VCaP (cell line): ENCODE measurements at regions not wholly inside any gene's neighbourhood (a gene's known extent, or its start where the extent isn't known, plus 50 kb on each side); places are given as distances from the start of the nearest gene placed in this dataset.

Experiments used
- H3K27ac ChIP-seq: fragments of 450-650 bp; 2 replicates; pipeline ENCODE4 v1.5.1; 2017
- CTCF ChIP-seq: fragments of 450-650 bp; conservative IDR thresholded peaks from 2 replicates; pipeline ENCODE4 v1.5.1; 2017; ENCODE audit warnings: mild to moderate bottlenecking, moderate library complexity

GRCh38 chr6:14367296-14367695 lies 249.7 kb downstream of the CD83 start:
- no peak overlapping the region for H3K27ac ChIP-seq
- TF ChIP-seq CTCF = no peak

- no peak overlapping the region for H3K27ac ChIP-seq
- TF ChIP-seq CTCF = no peak
These were observed 252.1 kb downstream of the CD83 start for GRCh38 chr6:14369717-14370116.

GRCh38 chr6:14371530-14371929 lies 254.0 kb downstream of the CD83 start:
- no peak for TF ChIP-seq CTCF
- no peak overlapping the region for H3K27ac ChIP-seq

GRCh38 chr6:14372734-14373489 lies 255.3 kb downstream of the CD83 start:
- no peak for TF ChIP-seq CTCF

GRCh38 chr6:14373648-14374437 lies 256.3 kb downstream of the CD83 start:
- TF ChIP-seq CTCF = no peak
- H3K27ac ChIP-seq = no peak overlapping the region

More at GRCh38 chr6:14372734-14373489, 255.3 kb downstream of the CD83 start:
- no peak overlapping the region for H3K27ac ChIP-seq

GRCh38 chr6:14375930-14376329 lies 258.4 kb downstream of the CD83 start:
- no peak overlapping the region for H3K27ac ChIP-seq
- no peak for TF ChIP-seq CTCF

GRCh38 chr6:14379568-14379967 lies 262.0 kb downstream of the CD83 start:
- no peak overlapping the region for H3K27ac ChIP-seq
- no peak for TF ChIP-seq CTCF
